ENCODE measurements at regions not wholly inside any gene's neighbourhood (a gene's known extent, or its start where the extent isn't known, plus 50 kb on each side); places are given as distances from the start of the nearest gene placed in this dataset.

DNA sequence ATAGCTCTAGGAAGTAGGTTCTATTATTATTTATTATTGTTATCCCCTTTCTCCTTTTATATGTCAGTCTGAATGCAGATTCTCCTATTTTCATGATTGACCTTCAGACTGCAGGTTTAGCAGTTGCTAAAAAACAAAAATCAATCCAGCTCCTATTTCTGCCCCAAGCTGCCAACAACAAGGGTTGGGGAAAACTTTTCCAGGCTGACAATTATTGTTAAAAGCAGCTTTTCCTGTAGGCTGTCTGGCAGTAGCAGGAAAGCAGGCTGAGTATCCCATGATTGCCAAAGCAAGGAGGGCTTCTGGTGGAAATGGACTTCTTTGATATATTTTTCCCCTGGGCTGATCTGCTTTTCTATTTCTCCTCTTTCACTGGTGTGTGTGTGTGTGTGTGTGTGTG is 78.0 kb upstream of the CTLA4 start:
- Mint-ChIP-seq H3K36me3 (ENCODE audit: insufficient read depth) (peaks cover 2% of the 10 kb centered on the region), H3K27me3 (no peaks in the 10 kb centered on the region), H3K4me1 (peaks cover 3% of the 10 kb centered on the region), H3K27ac (ENCODE audit: low read depth) (no peak overlapping the region), H3K4me3 (no peak overlapping the region), H3K9me3 (no peaks in the 10 kb centered on the region)
- no peak for ATAC-seq (replicated peaks; ENCODE audit: extremely low read depth, poor library complexity, severe bottlenecking)
- no peak for DNase-seq (ENCODE audit: low spot score in 2 of 2)

DNA sequence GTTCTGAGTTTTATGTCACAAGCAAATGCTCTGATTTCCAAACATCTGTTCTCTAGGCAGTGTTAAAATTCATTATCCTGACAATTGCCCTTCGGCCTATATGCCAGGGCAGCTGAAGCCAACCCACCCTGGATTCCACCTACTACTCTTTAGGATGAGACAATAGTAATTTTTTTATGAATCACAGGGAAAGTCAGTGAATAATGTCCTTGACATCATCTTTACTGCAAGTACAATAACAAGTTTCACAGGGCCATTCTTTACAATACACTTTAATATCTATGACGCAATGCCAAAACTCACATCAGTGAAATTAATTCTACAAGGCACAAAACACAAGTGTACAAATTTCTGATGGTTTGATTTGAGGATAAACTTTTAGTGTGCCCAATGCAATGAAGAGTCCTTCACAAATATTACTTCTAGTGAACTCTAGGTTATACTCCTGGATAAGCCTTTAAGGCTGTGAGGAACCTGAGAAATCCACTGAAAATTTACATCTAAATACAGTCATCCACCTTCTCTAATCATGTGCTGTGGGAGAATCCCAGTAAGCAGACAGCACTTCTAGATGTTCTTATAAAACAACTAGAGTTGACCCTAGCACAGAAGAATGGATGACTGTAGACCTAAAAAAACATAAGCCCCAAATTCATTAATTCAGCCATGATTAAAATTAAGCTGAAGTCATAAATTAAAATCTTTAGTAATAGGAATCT is 77.3 kb upstream of the CTLA4 start:
- Mint-ChIP-seq H3K36me3 (ENCODE audit: insufficient read depth) (peaks cover 2% of the 10 kb centered on the region), H3K4me3 (no peak overlapping the region), H3K27ac (ENCODE audit: low read depth) (no peak overlapping the region), H3K9me3 (no peaks in the 10 kb centered on the region), H3K27me3 (no peaks in the 10 kb centered on the region), H3K4me1 (no peaks in the 10 kb centered on the region)
- ATAC-seq (replicated peaks; ENCODE audit: extremely low read depth, poor library complexity, severe bottlenecking) (no peak), DNase-seq (ENCODE audit: low spot score in 2 of 2) (no peak)

DNA sequence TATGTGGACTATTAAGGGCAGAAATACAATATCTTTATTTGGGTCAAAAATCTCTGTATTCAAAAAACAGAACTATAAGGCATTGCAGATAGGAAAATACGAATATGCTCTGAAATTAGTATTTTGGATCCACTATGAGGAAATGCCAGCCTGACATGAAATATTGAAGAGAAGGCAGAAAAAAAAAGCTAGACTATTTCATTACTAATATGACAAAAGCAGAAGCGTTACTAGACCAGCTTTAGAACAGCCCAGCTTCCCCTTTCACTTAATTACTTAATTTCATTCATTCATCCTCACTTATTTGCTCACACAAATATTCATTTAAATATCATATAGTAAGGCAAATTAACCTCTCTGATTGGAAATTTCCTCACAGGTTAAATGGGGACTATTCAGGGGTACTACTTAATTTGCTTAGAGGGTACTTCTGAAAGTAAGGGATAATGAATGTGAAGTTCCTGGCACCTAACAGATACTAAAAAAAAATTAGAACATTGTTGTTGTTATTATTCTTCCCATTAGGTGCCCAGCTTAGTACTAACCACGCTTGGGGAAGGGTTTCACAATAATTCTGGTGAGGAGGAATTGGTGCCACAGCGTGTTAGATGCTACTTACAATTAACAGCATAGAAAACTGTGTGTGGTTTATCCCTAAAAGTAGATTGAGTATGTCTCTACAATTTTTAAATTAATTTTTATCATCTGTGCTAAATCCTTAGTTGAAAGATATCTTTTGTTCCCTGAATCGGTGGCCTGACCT is 71.1 kb upstream of the CTLA4 start:
- DNase-seq (ENCODE audit: low spot score in 2 of 2) (no peak), ATAC-seq (replicated peaks; ENCODE audit: extremely low read depth, poor library complexity, severe bottlenecking) (no peak)
- Mint-ChIP-seq H3K4me3 (no peak overlapping the region), H3K27ac (ENCODE audit: low read depth) (no peak overlapping the region), H3K27me3 (no peaks in the 10 kb centered on the region), H3K9me3 (peaks cover 8% of the 10 kb centered on the region), H3K4me1 (no peaks in the 10 kb centered on the region), H3K36me3 (ENCODE audit: insufficient read depth) (peaks cover 2% of the 10 kb centered on the region)

DNA sequence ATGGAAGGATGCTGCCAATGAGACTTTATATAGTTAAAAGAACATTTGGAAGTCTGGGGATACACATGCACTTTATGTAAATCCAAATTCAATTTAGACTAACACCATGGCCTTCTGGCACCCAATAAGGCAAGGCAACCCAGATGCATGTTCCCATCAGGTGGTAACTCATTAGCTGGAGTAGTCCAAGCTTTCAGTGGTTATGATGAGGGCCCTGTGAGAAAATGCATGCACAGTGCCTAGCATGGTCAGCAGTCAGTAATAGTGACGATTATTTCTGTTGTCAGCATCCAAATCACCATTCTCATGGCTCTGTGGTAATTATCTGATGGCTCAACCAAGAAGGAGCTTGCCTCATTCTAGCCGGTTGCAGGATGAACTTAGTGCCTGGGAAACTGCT is 70.3 kb upstream of the CTLA4 start:
- H3K4me3 Mint-ChIP-seq: no peak overlapping the region
- no peaks in the 10 kb centered on the region for H3K36me3 Mint-ChIP-seq (ENCODE audit: insufficient read depth)
- no peak overlapping the region for H3K27ac Mint-ChIP-seq (ENCODE audit: low read depth)
- H3K4me1 Mint-ChIP-seq: peaks cover 1% of the 10 kb centered on the region
- peaks cover 10% of the 10 kb centered on the region for H3K9me3 Mint-ChIP-seq
- no peak for ATAC-seq (replicated peaks; ENCODE audit: extremely low read depth, poor library complexity, severe bottlenecking)
- H3K27me3 Mint-ChIP-seq: no peaks in the 10 kb centered on the region
- DNase-seq (ENCODE audit: low spot score in 2 of 2): no peak

DNA sequence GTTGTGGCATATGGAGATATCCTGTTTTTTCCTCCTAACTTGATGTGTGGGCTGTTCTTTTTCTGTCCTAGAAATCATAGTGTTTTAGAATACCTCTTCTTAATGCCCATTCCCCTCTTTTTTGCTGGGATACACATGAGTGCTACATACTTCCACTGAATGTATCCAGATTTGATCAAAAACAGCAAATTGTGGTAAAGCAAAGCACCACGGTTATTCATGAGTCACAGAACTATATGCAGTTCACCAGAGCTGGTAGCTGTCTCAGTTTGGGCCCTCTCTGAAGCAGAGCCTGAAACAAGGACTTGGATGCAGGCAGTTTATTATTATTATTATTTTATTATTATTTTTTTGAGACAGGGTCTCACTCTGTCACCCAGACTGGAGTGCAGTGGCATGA is 69.9 kb upstream of the CTLA4 start:
- Mint-ChIP-seq H3K27ac (ENCODE audit: low read depth) (no peak overlapping the region), H3K36me3 (ENCODE audit: insufficient read depth) (no peaks in the 10 kb centered on the region), H3K9me3 (peaks cover 10% of the 10 kb centered on the region), H3K27me3 (no peaks in the 10 kb centered on the region), H3K4me3 (no peak overlapping the region), H3K4me1 (peaks cover 6% of the 10 kb centered on the region)
- no peak for DNase-seq (ENCODE audit: low spot score in 2 of 2)
- ATAC-seq (replicated peaks; ENCODE audit: extremely low read depth, poor library complexity, severe bottlenecking): no peak

DNA sequence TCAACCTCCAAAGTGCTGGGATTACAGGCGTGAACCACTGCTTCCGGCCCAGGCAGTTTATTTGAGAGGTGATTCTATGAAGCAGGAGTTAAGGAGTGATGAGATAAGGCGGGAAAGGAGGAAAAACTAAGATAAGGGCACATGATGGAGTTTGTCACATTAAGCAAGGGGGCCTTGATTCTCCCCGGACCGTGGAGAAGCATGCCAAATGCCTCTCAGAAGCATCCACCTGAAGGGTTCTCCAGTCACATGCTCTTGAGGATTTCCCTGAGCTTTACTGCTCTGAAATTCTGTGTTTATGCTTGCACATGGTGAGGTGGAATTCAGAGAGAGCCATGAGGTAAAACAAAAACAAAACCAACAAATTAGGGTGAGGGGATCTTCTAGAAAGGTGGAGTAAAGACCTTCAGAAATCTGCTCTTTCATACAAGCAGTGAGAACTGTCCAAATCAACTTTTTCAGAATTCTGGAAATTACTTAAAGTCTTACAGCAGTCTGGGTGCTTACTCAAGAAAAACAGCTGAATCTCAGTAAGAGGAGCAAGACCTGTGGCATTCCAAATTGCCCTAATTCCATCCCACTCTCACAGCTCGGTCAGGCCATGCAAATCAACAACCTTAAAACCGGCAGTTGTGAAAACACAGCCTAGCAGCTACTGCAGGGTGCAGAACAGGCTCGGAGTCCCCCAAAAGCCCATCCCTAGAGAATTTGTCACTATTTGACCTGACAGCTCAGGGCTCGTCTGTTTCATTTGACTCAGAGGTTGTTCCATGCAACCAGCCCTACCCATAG is 69.1 kb upstream of the CTLA4 start:
- Mint-ChIP-seq H3K4me1 (peaks cover 14% of the 10 kb centered on the region), H3K36me3 (ENCODE audit: insufficient read depth) (no peaks in the 10 kb centered on the region), H3K27me3 (no peaks in the 10 kb centered on the region), H3K27ac (ENCODE audit: low read depth) (no peak overlapping the region), H3K4me3 (no peak overlapping the region), H3K9me3 (peaks cover 10% of the 10 kb centered on the region)
- ATAC-seq (replicated peaks; ENCODE audit: extremely low read depth, poor library complexity, severe bottlenecking) (no peak), DNase-seq (ENCODE audit: low spot score in 2 of 2) (no peak)

DNA sequence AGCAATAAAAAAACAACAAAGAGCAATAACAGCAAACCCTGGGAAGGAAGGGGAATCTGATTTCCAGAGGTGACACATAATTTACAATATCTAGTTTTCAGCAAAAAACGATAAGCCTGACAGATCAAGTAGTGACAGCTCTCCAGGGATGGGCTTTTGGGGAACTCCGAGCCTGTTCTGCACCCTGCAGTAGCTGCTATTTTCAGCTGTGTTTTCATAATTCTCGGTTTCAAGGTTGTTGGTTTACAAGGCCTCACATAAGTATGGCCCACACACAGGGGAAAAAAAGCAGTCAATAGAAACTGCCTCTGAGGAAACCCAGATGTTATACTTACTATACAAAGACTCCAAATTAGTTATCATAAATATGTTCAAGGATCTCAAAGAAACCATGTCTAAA is 67.7 kb upstream of the CTLA4 start:
- ATAC-seq (replicated peaks; ENCODE audit: extremely low read depth, poor library complexity, severe bottlenecking) (no peak), DNase-seq (ENCODE audit: low spot score in 2 of 2) (no peak)
- Mint-ChIP-seq H3K4me1 (peaks cover 28% of the 10 kb centered on the region), H3K4me3 (no peak overlapping the region), H3K27ac (ENCODE audit: low read depth) (no peak overlapping the region), H3K27me3 (no peaks in the 10 kb centered on the region), H3K9me3 (peaks cover 10% of the 10 kb centered on the region), H3K36me3 (ENCODE audit: insufficient read depth) (no peaks in the 10 kb centered on the region)

DNA sequence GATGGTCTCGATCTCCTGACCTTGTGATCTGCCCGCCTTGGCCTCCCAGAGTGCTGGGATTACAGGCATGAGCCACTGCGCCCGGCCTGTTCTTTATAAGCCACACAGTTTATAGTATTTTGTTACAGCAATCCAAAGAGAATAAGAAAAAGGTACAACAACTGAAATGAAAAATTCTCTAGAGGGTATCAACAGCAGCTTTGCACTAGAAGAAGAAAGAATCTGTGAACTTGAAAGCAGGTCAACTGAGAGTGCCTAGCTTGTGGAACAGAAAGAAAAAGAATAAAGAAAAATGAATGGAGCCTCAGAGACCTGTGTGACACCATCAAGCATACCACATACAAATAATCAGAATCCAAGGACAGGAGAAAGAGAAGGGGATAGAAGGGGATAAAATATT is 66.8 kb upstream of the CTLA4 start:
- DNase-seq (ENCODE audit: low spot score in 2 of 2): no peak
- Mint-ChIP-seq H3K36me3 (ENCODE audit: insufficient read depth) (no peaks in the 10 kb centered on the region), H3K27me3 (no peaks in the 10 kb centered on the region), H3K9me3 (peaks cover 10% of the 10 kb centered on the region), H3K27ac (ENCODE audit: low read depth) (no peak overlapping the region), H3K4me3 (no peak overlapping the region), H3K4me1 (peaks cover 36% of the 10 kb centered on the region)
- no peak for ATAC-seq (replicated peaks; ENCODE audit: extremely low read depth, poor library complexity, severe bottlenecking)

DNA sequence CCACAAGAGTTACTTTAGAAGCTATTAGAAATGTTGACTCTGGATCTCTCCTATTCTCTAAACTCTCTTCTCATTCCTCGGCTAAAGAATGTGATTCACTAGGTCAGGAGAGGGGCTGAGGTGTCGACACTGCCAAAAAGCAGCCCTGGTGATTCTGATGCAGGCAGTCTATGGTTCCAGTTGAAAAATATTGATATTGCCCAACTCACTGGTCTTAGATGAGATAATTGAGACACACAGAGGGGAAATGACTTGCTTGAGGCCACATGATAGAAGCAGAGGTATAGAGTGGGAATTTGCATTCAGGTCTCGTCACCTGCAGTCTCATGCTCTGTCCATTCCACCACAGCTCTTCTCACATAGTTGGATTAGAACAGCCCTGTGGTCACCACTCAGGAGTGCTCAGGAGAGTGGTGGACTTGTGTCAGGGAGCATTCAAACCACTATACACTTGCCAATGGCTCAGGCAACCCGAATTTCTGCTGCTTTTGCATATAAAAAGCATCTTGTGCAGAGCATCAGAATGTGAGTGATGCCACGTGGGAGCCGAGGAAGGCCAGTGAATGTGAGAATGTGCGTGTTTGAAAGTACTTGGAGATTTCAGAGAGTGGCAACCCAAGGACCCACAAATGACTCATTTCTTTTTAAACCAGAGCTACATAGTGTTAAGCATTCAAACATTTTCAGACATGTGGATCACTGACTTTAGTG is 65.1 kb upstream of the CTLA4 start:
- Mint-ChIP-seq H3K36me3 (ENCODE audit: insufficient read depth) (no peaks in the 10 kb centered on the region), H3K4me3 (no peak overlapping the region), H3K4me1 (peaks cover 51% of the 10 kb centered on the region), H3K27me3 (no peaks in the 10 kb centered on the region), H3K9me3 (peaks cover 10% of the 10 kb centered on the region), H3K27ac (ENCODE audit: low read depth) (peak overlapping the region; percentile 52)
- ATAC-seq (replicated peaks; ENCODE audit: extremely low read depth, poor library complexity, severe bottlenecking): peak; percentile 48
- no peak for DNase-seq (ENCODE audit: low spot score in 2 of 2)

DNA sequence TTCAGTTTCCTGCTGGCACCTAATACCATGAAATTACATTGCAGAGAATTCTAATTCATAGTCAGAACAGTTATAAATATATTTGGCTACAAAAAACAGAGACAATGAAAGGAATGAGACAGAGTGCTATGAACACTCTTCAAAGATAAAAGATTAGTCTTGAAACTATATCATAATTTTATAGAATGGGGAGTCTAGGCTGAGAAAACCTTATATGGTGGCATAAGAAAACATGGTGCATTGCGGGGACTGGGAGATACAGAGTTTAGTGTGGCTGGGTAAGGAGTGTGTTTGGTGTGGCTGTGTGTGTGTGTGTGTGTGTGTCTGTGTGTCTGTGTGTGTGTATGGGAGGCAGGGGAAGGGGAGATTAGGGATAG is 64.5 kb upstream of the CTLA4 start:
- Mint-ChIP-seq H3K4me1 (peaks cover 51% of the 10 kb centered on the region), H3K9me3 (peaks cover 10% of the 10 kb centered on the region)

DNA sequence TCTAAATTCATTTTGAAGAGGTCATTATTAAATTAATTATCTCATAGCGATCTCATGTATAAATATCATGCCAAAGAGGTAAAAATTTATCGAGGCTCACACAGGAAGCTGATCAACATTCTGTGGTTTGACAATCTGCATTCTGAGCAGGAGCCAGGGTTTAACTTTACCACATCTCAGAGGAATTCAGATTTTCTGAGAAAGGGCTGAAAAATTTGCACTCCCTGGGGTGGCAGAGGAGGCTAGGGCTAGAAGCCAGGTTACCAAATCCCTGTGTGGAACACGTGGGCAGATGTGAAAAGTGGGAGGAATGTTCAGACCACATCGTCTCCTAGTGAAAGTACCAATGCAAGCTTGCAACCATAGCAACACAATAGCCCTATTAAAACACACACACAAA is 63.5 kb upstream of the CTLA4 start:
- Mint-ChIP-seq H3K27ac (ENCODE audit: low read depth) (peak overlapping the region; percentile 52), H3K9me3 (peaks cover 10% of the 10 kb centered on the region), H3K36me3 (ENCODE audit: insufficient read depth) (peaks cover 1% of the 10 kb centered on the region), H3K4me3 (peak overlapping the region; percentile 37), H3K27me3 (no peaks in the 10 kb centered on the region), H3K4me1 (peaks cover 51% of the 10 kb centered on the region)
- DNase-seq (ENCODE audit: low spot score in 2 of 2): no peak
- peak; percentile 74 for ATAC-seq (replicated peaks; ENCODE audit: extremely low read depth, poor library complexity, severe bottlenecking)

More for the DNA sequence above, 64.5 kb upstream of the CTLA4 start:
- no peaks in the 10 kb centered on the region for H3K36me3 Mint-ChIP-seq (ENCODE audit: insufficient read depth)
- H3K27ac Mint-ChIP-seq (ENCODE audit: low read depth): peak overlapping the region; percentile 52
- ATAC-seq (replicated peaks; ENCODE audit: extremely low read depth, poor library complexity, severe bottlenecking) (no peak), DNase-seq (ENCODE audit: low spot score in 2 of 2) (no peak)
- no peaks in the 10 kb centered on the region for H3K27me3 Mint-ChIP-seq
- H3K4me3 Mint-ChIP-seq: no peak overlapping the region

DNA sequence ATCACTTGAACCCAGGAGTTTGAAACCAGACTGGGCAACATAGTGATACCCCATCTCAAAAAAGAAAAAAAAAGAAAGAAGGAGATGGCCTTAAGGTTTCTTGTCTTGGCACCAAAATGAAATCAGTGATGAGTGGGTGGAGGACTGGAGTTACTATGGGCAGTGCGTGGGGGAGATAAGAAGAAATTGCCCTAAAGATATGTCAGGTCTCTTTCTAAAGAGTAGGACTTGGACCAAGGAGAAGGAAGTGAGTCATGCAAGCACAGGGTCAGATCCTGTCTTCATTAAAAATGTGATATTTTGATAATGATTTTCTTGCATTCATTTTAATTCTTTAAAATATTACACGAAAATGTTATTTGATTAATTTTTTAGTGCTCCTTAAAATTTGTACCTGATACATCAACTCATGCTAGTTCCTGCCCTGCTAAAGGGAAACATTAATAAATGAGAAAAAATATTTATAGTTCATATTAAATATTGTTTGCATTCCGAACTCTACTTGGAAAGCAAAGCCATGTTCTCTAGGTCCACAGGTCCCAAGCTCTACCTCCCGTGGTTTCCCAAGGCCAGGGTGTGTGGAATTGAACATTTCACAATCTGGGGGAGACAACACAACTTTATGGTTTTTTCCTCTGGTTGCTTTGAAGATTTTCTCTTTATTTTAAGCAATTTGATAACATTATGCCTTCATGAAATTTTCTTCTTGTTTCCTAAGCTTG is 62.6 kb upstream of the CTLA4 start:
- H3K4me1 Mint-ChIP-seq: peaks cover 59% of the 10 kb centered on the region
- peak overlapping the region; percentile 52 for H3K27ac Mint-ChIP-seq (ENCODE audit: low read depth)
- H3K9me3 Mint-ChIP-seq: peaks cover 10% of the 10 kb centered on the region
- DNase-seq (ENCODE audit: low spot score in 2 of 2): no peak
- peak overlapping the region; percentile 37 for H3K4me3 Mint-ChIP-seq
- no peak for ATAC-seq (replicated peaks; ENCODE audit: extremely low read depth, poor library complexity, severe bottlenecking)
- H3K27me3 Mint-ChIP-seq: no peaks in the 10 kb centered on the region
- peaks cover 2% of the 10 kb centered on the region for H3K36me3 Mint-ChIP-seq (ENCODE audit: insufficient read depth)

All from central memory CD8-positive, alpha-beta T cell (primary cell).